Uterus (tissue), 2 donors: ENCODE measurements at regions not wholly inside any gene's neighbourhood (a gene's known extent, or its start where the extent isn't known, plus 50 kb on each side); places are given as distances from the start of the nearest gene placed in this dataset.

Experiments
- POLR2A ChIP-seq, 2 donors: fragments of 450-650 bp; IDR thresholded peaks; one replicate each; pipeline ENCODE4 v1.6.1; 2016; ENCODE audit warnings: antibody characterized with exemption in 2 of 2, mild to moderate bottlenecking in 1 of 2, moderate library complexity in 1 of 2
- TF ChIP-seq, protein P1 (sequence below), 4 experiments: fragments of 200-600 bp in 2 of 4; fragments of 450-650 bp in 2 of 4; sonication (generic) in 2 of 4; IDR thresholded peaks; one replicate each; pipeline ENCODE4 v1.5.1; 2016 to 2019; ENCODE audit warnings: antibody characterized with exemption in 4 of 4, mild to moderate bottlenecking in 2 of 4, moderate library complexity in 1 of 4

DNA sequence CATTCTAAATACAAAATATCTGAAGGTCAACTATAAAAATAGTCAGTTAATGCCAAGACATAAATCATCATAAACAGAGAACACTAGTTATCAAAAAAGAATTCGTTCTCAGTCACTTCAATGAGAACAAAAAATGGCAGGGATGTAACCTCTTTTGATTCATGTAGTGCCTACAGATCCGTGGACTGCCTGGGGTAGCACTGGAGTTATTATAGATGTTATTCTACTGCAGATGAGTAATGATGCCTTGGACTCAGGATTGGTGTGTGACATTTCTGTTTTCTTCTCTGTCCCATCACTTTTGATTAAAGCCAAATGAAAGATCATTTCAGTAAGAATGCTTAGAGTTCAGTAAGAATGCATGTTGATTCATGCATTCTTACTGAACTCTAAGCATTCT lies 440.4 kb downstream of the FAM133A start:
- TF ChIP-seq, protein P1, sequence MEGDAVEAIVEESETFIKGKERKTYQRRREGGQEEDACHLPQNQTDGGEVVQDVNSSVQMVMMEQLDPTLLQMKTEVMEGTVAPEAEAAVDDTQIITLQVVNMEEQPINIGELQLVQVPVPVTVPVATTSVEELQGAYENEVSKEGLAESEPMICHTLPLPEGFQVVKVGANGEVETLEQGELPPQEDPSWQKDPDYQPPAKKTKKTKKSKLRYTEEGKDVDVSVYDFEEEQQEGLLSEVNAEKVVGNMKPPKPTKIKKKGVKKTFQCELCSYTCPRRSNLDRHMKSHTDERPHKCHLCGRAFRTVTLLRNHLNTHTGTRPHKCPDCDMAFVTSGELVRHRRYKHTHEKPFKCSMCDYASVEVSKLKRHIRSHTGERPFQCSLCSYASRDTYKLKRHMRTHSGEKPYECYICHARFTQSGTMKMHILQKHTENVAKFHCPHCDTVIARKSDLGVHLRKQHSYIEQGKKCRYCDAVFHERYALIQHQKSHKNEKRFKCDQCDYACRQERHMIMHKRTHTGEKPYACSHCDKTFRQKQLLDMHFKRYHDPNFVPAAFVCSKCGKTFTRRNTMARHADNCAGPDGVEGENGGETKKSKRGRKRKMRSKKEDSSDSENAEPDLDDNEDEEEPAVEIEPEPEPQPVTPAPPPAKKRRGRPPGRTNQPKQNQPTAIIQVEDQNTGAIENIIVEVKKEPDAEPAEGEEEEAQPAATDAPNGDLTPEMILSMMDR (IDR thresholded peaks at IDR 0.05): no peak
- TF ChIP-seq POLR2A (IDR thresholded peaks at IDR 0.05): no peak
